HG03135 (cell line): ENCODE measurements at regions not wholly inside any gene's neighbourhood (a gene's known extent, or its start where the extent isn't known, plus 50 kb on each side); places are given as distances from the start of the nearest gene placed in this dataset.

ENCODE experiments used
- ATAC-seq: cut with Tn5 transposase; IDR thresholded peaks from one replicate; pipeline ENCODE4 v1.9.1; 2021; ENCODE audit warnings: mild to moderate bottlenecking, moderate library complexity; ENCODE audit not compliant: unreplicated experiment

- ATAC-seq, result peak; percentile 62
Measured at GRCh38 chr3:22977650-22978289, 225.4 kb upstream of the UBE2E2 start.

GRCh38 chr3:22979581-22979980 is 223.5 kb upstream of the UBE2E2 start:
- ATAC-seq, result no peak

- ATAC-seq, result no peak
Measured at GRCh38 chr3:22980346-22980745, 222.8 kb upstream of the UBE2E2 start.

GRCh38 chr3:22981166-22981565 is 222.0 kb upstream of the UBE2E2 start:
- ATAC-seq, result no peak

- ATAC-seq, result no peak
Measured at GRCh38 chr3:22981861-22982260, 221.3 kb upstream of the UBE2E2 start.

GRCh38 chr3:22982981-22983587 is 220.0 kb upstream of the UBE2E2 start:
- ATAC-seq, result no peak

DNA sequence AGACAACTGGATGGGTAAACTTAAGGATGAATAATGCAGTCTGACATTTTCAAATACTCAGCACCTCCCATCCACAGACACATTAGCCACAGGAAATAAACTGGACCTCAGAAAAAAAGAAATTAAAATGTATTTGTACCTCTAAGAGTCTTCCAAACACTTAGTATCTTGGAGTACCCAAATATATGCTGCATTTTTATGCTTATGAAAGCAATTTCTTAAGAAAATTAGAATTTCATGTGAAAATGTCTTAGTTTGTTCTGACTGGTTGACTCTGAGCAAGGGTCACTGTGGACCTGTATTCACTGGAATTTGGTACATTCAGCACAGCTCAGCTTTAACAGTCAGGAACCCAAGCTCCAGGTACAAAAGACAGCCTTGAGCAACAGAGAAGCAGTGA is 216.2 kb upstream of the UBE2E2 start:
- ATAC-seq, result no peak

- ATAC-seq, result no peak
Measured at GRCh38 chr3:22988566-22988965, 214.6 kb upstream of the UBE2E2 start.

DNA sequence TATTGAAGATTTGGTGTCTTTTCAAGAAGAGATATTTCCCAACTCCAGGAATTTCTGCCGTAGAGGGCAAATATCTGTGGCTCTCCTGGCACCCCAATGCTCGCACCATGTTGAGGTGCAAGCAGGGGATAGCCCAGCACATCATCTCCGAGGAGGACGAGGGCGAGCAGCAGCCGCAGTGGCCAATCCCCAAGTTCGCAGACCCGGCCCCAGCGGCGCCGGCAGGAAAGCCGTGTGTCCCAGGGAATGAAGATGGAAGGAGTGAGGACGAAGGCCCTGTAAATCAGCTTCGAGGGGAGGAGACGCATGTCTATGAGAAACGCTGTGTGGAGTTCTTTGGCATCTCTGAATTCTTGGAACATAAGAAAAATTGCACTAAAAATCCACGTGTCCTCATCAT is 213.4 kb upstream of the UBE2E2 start:
- ATAC-seq, result no peak

DNA sequence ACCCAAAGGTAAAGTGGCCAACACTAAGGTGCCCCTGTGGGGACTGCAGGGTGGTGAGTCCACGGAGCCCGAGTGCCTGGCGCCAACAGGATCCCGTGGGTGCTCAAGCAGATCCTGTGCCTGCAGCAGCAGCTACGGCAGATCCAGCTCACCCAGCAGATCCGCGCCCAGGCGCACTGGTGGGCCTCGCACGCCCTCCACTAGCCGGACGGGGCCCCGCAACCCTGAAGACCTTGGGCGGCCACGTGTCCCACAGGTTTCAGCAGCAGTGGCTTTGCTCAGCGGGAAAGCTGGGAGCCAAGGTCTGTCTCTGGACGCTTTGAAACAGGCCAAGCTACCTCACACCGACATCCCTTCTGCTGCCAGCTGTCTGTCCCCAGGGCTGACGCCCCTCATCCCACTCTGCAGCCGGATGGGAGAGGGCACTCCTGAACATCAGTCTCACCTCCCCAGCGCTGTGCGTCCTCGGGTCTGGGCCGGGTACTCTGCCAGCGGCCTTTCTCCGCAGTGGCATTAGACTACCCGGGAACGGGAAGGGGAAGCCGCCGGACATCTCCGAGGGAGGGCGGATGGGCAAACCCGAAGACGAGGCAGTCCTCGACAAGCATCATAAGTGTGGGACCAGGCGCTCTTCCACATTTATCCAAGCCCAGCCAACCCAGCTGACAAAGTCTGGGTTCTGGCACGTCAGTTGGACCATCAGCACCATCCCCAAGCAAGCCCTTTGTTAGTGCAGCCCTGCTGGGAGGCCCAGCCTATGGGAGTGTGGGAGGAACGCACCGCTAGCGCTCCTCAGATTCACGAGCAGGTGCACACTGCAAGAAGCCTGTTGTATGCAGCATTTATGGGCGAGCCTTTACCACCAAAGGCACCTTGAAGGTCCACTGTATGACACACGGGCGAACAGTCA is 212.6 kb upstream of the UBE2E2 start:
- ATAC-seq, result no peak

GRCh38 chr3:22994781-22995180 is 208.3 kb upstream of the UBE2E2 start:
- ATAC-seq, result no peak

- no peak for ATAC-seq
Measured at GRCh38 chr3:22996920-22997571, 206.1 kb upstream of the UBE2E2 start.

DNA sequence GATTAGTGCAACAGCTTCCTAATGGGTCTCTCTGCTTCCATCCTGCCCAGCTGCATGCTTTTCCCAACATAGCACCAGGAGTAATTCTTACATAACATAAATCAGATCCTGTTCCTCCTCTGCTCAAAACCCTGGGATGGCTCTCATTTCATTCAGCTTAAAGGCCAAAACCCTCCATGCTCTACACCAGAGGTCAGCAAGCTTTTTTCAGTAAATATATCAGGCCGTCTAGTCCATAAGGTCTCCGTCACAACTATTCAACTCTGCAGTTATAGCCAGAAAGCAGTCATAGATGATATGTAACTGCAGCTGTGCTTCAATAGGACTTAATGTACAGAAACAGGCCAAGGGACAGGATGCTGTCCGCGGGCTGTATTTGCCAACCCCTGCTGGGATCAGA is 202.8 kb upstream of the UBE2E2 start:
- ATAC-seq, result no peak

- ATAC-seq, result no peak
Measured at GRCh38 chr3:23002151-23002550, 201.0 kb upstream of the UBE2E2 start.

- ATAC-seq, result no peak
Measured at GRCh38 chr3:23002836-23003732, 200.0 kb upstream of the UBE2E2 start.

- no peak for ATAC-seq
Measured at GRCh38 chr3:23003733-23004046, 199.4 kb upstream of the UBE2E2 start.

- no peak for ATAC-seq
Measured at GRCh38 chr3:23004971-23005370, 198.2 kb upstream of the UBE2E2 start.

- no peak for ATAC-seq
Measured at GRCh38 chr3:23017801-23018200, 185.3 kb upstream of the UBE2E2 start.

DNA sequence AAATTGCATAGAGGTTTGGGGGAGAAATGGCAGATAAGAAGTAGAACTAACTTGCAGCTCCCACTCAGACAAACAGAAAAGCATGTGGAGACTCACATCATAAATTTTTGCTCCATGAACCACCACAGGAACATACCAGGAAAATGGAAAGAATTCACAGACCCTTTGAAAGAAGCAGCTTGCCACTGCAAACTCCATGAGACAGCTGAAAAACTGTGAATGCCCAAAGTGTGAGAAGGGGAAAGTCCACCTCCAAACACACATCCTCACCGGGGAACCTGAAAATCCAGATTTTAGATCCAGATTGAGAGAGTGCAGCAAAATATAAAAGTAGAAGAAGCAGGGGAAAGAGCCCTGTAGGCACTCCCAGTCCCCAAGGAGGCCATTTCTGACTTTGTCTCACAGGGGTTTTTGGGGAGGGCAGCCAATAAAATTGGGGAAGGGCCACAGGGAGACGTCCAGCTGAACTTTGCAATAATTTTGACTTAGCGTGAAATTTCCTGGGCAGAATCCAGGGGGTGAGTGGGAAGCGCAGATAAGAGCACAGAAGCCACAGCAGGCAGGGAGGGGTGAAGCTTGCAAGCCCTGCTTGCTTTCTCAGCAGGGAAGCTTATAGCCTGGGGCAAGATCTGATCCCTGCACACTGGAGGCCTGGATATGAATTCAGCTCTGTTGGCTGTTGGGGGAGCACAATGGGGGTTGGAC is 183.4 kb upstream of the UBE2E2 start:
- ATAC-seq, result no peak

GRCh38 chr3:23028294-23028693 is 174.8 kb upstream of the UBE2E2 start:
- ATAC-seq, result no peak
